HCT116 (cell line): ENCODE measurements at regions not wholly inside any gene's neighbourhood (a gene's known extent, or its start where the extent isn't known, plus 50 kb on each side); places are given as distances from the start of the nearest gene placed in this dataset.

Source experiments
- EZH2 ChIP-seq: fragments of 200-600 bp; sonication (generic); IDR thresholded peaks from 2 replicates; pipeline ENCODE4 v1.6.1; 2017; ENCODE audit warnings: antibody characterized with exemption, mixed run types
- EZH2phosphoT487 ChIP-seq: fragments of 200-600 bp; IDR thresholded peaks from 2 replicates; pipeline ENCODE4 v1.6.1; 2018; ENCODE audit warnings: antibody characterized with exemption, borderline replicate concordance
- JUND ChIP-seq: IDR thresholded peaks from 2 replicates; pipeline ENCODE4 v1.6.1; 2012
- POLR2A ChIP-seq: IDR thresholded peaks from 2 replicates; pipeline ENCODE4 v1.7.0; 2011; ENCODE audit warnings: borderline replicate concordance; ENCODE audit not compliant: insufficient read depth, insufficient read length; ENCODE audit errors: extremely low read depth
- REST ChIP-seq: IDR thresholded peaks from 2 replicates; pipeline ENCODE4 v1.6.1; 2012; ENCODE audit warnings: low read depth
- SIN3A ChIP-seq: IDR thresholded peaks from 2 replicates; pipeline ENCODE4 v1.6.1; 2012; ENCODE audit warnings: low read depth
- SRF ChIP-seq: IDR thresholded peaks from 2 replicates; pipeline ENCODE4 v1.6.1; 2012; ENCODE audit warnings: low read depth
- TF ChIP-seq, protein P1 (sequence below), 3 experiments: fragments of 200-600 bp in 1 of 3; sonication (generic) in 1 of 3; IDR thresholded peaks in 2 of 3; conservative IDR thresholded peaks in 1 of 3; 2 replicates each; pipeline ENCODE4 v1.5.1; 2012 to 2017; ENCODE audit warnings: low read depth in 2 of 3, low read length in 2 of 3, antibody characterized with exemption in 1 of 3, borderline replicate concordance in 1 of 3, control low read depth in 1 of 3, mild to moderate bottlenecking in 1 of 3, mixed read lengths in 1 of 3, mixed run types in 1 of 3, moderate library complexity in 1 of 3; ENCODE audit not compliant: insufficient read depth in 1 of 3
- TF ChIP-seq, protein P2 (sequence below): IDR thresholded peaks from 2 replicates; pipeline ENCODE4 v1.6.1; 2012
- TF ChIP-seq, protein P3 (sequence below): IDR thresholded peaks from 2 replicates; pipeline ENCODE4 v1.6.1; 2012

DNA sequence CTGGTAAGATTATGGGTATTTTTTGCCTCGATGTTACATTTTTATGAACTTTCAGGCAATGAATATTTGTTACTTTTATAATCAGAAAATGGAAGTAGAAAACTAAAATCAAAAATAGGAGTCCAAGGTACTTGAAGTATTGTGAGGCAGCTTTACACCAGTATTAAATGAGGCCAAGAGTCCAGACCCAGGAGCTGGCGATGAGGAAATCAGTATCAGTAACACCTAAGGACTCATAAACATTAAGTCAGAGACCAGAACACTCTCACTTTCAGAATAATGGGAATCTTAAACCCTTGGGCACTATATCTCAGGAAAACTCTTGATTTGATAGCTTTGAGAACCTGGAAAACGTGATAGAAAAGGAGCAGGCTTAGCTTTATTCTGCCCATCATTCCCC is 208.8 kb downstream of the GXYLT1 start:
- TF ChIP-seq, protein P1, sequence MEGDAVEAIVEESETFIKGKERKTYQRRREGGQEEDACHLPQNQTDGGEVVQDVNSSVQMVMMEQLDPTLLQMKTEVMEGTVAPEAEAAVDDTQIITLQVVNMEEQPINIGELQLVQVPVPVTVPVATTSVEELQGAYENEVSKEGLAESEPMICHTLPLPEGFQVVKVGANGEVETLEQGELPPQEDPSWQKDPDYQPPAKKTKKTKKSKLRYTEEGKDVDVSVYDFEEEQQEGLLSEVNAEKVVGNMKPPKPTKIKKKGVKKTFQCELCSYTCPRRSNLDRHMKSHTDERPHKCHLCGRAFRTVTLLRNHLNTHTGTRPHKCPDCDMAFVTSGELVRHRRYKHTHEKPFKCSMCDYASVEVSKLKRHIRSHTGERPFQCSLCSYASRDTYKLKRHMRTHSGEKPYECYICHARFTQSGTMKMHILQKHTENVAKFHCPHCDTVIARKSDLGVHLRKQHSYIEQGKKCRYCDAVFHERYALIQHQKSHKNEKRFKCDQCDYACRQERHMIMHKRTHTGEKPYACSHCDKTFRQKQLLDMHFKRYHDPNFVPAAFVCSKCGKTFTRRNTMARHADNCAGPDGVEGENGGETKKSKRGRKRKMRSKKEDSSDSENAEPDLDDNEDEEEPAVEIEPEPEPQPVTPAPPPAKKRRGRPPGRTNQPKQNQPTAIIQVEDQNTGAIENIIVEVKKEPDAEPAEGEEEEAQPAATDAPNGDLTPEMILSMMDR (IDR thresholded peaks at IDR 0.05 in 2 of 3, conservative IDR thresholded peaks at IDR 0.05 in 1 of 3; ENCODE audit: borderline replicate concordance in 1 of 3, insufficient read depth in 1 of 3, low read depth in 2 of 3, low read length in 2 of 3) = no peak
- TF ChIP-seq, protein P2, sequence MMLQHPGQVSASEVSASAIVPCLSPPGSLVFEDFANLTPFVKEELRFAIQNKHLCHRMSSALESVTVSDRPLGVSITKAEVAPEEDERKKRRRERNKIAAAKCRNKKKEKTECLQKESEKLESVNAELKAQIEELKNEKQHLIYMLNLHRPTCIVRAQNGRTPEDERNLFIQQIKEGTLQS = no peak
- TF ChIP-seq, protein P3, sequence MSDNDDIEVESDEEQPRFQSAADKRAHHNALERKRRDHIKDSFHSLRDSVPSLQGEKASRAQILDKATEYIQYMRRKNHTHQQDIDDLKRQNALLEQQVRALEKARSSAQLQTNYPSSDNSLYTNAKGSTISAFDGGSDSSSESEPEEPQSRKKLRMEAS = no peak
- TF ChIP-seq EZH2 (no peak), REST (no peak), SRF (no peak), EZH2phosphoT487 (no peak), POLR2A (no peak), SIN3A (no peak), JUND (no peak)
